Activated CD8-positive, alpha-beta T cell treated with anti-CD3 and anti-CD28 coated beads for 36 hours (primary cell): ENCODE measurements at regions not wholly inside any gene's neighbourhood (a gene's known extent, or its start where the extent isn't known, plus 50 kb on each side); places are given as distances from the start of the nearest gene placed in this dataset.
"Not testable (repeated sequence)": the region's sequence is repeated elsewhere in the genome, so short reads cannot be mapped to it uniquely, and the experiment has no call there.

Source experiments
- ATAC-seq: fragments of 200-7000 bp; cut with Tn5 transposase; one replicate; pipeline ENCODE4 v1.10.0; 2021; ENCODE audit warnings: mild to moderate bottlenecking, moderate library complexity
- CTCF ChIA-PET: fragments of 350-600 bp; sonication (Branson Sonifier 250); formaldehyde crosslinking; loops from one replicate; lab custom pipeline; 2021; ENCODE audit warnings: antibody characterized with exemption; lab: Charles Lee
- POLR2A ChIA-PET: fragments of 350-600 bp; sonication (Branson Sonifier 250); formaldehyde crosslinking; loops from one replicate; lab custom pipeline; 2021; ENCODE audit warnings: antibody characterized with exemption; lab: Charles Lee
- DNase-seq: peaks from one replicate; pipeline ENCODE4 v3.0.0-alpha.2; 2020
- H3K27ac Mint-ChIP-seq: one replicate; pipeline ENCODE4 v1.8.0; 2021; ENCODE audit warnings: mild to moderate bottlenecking, mixed read lengths
- H3K27me3 Mint-ChIP-seq: one replicate; pipeline ENCODE4 v1.8.0; 2021; ENCODE audit warnings: mixed read lengths
- H3K36me3 Mint-ChIP-seq: one replicate; pipeline ENCODE4 v1.8.0; 2021; ENCODE audit warnings: low read depth, mixed read lengths
- H3K4me1 Mint-ChIP-seq: one replicate; pipeline ENCODE4 v1.8.0; 2021; ENCODE audit warnings: low read depth, mixed read lengths
- H3K4me3 Mint-ChIP-seq: one replicate; pipeline ENCODE4 v1.8.0; 2021; ENCODE audit warnings: mild to moderate bottlenecking, moderate library complexity, mixed read lengths
- H3K9me3 Mint-ChIP-seq: one replicate; pipeline ENCODE4 v1.8.0; 2021; ENCODE audit warnings: mixed read lengths
- intact Hi-C: fragments of 100-400 bp; cut with micrococcal nuclease; formaldehyde crosslinking; loops from one replicate; pipeline ENCODE4 v1.10.0; 2022
- TF ChIP-seq, protein P1 (sequence below): fragments of 200-600 bp; IDR thresholded peaks from one replicate; pipeline ENCODE4 v1.8.0; 2022; ENCODE audit warnings: antibody characterized with exemption, mild to moderate bottlenecking

- no peak overlapping the region for H3K4me3 Mint-ChIP-seq
- ChIA-PET CTCF (no interaction called here), POLR2A (interaction anchor here (0.7 kb wide), 1 partner anchor 28 kb away, joined by 3 read pairs; no protein-coding TSS in a partner anchor)
- no peaks in the 10 kb centered on the region for H3K27me3 Mint-ChIP-seq
- TF ChIP-seq, protein P1, sequence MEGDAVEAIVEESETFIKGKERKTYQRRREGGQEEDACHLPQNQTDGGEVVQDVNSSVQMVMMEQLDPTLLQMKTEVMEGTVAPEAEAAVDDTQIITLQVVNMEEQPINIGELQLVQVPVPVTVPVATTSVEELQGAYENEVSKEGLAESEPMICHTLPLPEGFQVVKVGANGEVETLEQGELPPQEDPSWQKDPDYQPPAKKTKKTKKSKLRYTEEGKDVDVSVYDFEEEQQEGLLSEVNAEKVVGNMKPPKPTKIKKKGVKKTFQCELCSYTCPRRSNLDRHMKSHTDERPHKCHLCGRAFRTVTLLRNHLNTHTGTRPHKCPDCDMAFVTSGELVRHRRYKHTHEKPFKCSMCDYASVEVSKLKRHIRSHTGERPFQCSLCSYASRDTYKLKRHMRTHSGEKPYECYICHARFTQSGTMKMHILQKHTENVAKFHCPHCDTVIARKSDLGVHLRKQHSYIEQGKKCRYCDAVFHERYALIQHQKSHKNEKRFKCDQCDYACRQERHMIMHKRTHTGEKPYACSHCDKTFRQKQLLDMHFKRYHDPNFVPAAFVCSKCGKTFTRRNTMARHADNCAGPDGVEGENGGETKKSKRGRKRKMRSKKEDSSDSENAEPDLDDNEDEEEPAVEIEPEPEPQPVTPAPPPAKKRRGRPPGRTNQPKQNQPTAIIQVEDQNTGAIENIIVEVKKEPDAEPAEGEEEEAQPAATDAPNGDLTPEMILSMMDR, result no peak
- H3K9me3 Mint-ChIP-seq, result no peaks in the 10 kb centered on the region
- DNase-seq (no peak), ATAC-seq (no peak)
- H3K4me1 Mint-ChIP-seq, result no peaks in the 10 kb centered on the region
- intact Hi-C loops, result no loop called here
- H3K36me3 Mint-ChIP-seq, result no peaks in the 10 kb centered on the region
- no peak overlapping the region for H3K27ac Mint-ChIP-seq
Measured at GRCh38 chr7:125061776-125062397, 132.3 kb upstream of the POT1 start.

DNA sequence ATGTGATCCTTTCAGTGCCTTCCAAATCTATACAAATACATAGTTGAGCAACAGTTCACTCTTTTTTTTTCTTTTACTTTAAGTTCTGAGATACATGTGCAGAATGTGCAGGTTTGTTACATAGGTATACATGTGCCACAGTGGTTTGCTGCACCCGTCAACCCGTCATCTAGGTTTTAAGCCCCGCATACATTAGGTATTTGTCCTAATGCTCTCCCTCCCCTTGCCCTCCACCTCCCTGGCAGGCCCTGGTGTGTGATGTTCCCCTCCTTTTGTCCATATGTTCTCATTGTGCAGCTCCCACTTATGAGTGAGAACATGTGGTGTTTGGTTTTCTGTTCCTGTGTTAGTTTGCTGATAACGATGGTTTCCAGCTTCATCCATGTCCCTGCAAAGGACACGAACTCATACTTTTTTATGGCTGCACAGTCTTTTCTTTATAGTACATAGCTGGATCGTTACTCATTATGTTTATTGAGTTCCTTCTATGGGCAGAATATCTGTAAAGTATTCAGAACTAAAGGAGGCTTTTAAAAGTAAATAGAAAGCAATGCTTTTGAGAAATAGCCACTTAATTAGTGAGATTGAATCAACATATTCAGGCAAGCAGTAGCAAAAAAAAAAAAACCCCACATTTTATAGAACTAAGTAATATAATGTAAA is 131.6 kb upstream of the POT1 start:
- ATAC-seq, H3K36me3 Mint-ChIP-seq, H3K27me3 Mint-ChIP-seq, H3K4me1 Mint-ChIP-seq, DNase-seq, intact Hi-C loops, H3K4me3 Mint-ChIP-seq, CTCF ChIA-PET, H3K9me3 Mint-ChIP-seq, H3K27ac Mint-ChIP-seq: not testable (repeated sequence)
- POLR2A ChIA-PET, result interaction anchor here (0.7 kb wide), 1 partner anchor 28 kb away, joined by 3 read pairs; no protein-coding TSS in a partner anchor

DNA sequence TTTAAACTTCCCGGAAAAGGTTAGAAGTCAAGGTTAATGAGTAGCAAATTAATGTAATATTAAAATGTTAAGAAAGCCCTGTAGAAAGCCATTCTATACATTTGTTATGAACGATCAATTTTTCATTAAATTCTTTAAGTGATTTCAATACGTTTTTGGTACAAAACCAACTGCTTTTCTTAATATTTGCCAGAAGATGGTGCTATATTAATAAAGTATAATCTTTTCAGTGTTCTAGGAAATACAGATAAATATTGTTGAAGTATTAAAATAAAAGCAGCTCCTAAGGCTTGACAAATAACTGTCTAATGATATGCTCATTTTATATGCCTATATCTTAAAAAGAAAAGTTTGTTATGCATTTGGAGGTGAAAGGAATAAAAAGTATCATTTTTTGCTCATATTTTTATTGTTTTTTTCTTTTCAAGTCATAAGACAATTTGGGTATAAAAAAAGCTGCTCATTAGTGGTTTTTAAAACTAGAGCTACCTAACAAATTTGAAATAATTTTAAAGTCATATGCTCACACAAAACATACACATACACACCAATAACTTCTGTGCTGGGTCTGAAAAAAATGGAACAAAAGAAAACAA is 130.3 kb upstream of the POT1 start:
- H3K9me3 Mint-ChIP-seq, result no peaks in the 10 kb centered on the region
- H3K4me3 Mint-ChIP-seq, result no peak overlapping the region
- TF ChIP-seq, protein P1, result peak; percentile 28
- H3K27ac Mint-ChIP-seq, result no peak overlapping the region
- ATAC-seq, result no peak
- ChIA-PET POLR2A (no interaction called here), CTCF (interaction anchor here (0.7 kb wide), 1 partner anchor 257 kb away, joined by 3 read pairs; no protein-coding TSS in a partner anchor)
- intact Hi-C loops, result no loop called here
- H3K4me1 Mint-ChIP-seq, result no peaks in the 10 kb centered on the region
- no peaks in the 10 kb centered on the region for H3K27me3 Mint-ChIP-seq
- no peaks in the 10 kb centered on the region for H3K36me3 Mint-ChIP-seq
- no peak for DNase-seq

DNA sequence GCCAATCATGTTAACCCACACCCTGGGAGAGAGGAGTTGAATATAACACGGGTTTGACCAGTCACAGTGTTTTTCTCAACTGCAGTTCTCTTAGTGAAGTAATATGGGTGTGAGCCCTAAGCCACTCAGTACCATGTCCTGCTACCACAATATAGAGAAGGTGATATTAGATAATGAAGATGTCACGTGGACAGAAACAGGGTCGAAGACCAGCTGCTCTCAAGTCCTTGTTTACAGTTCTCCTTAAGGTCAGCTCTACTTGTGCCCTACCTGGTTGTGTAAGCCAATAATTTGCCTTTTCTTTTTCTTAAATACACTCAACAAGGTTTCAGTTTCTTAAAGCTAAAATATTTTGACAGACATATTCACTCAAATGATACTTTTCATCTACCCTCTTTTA is 128.3 kb upstream of the POT1 start:
- Mint-ChIP-seq H3K4me3 (no peak overlapping the region), H3K27me3 (no peaks in the 10 kb centered on the region), H3K4me1 (no peaks in the 10 kb centered on the region), H3K27ac (no peak overlapping the region), H3K9me3 (no peaks in the 10 kb centered on the region), H3K36me3 (no peaks in the 10 kb centered on the region)
- no peak for ATAC-seq
- POLR2A ChIA-PET, result no interaction called here
- intact Hi-C loops, result no loop called here
- CTCF ChIA-PET, result no interaction called here
- no peak for DNase-seq
- TF ChIP-seq, protein P1, result no peak

GRCh38 chr7:125055376-125055775 is 125.8 kb upstream of the POT1 start:
- POLR2A ChIA-PET, result no interaction called here
- Mint-ChIP-seq H3K9me3 (no peaks in the 10 kb centered on the region), H3K27ac (no peak overlapping the region), H3K4me3 (no peak overlapping the region), H3K27me3 (no peaks in the 10 kb centered on the region), H3K36me3 (no peaks in the 10 kb centered on the region), H3K4me1 (no peaks in the 10 kb centered on the region)
- ATAC-seq (no peak), DNase-seq (no peak)
- intact Hi-C loops, result no loop called here
- TF ChIP-seq, protein P1, result no peak
- CTCF ChIA-PET, result no interaction called here
